ENCODE measurements at regions not wholly inside any gene's neighbourhood (a gene's known extent, or its start where the extent isn't known, plus 50 kb on each side); places are given as distances from the start of the nearest gene placed in this dataset.
"Not testable (repeated sequence)": the region's sequence is repeated elsewhere in the genome, so short reads cannot be mapped to it uniquely, and the experiment has no call there.

GRCh38 chr6:97347111-97347510 is 64.1 kb upstream of the MMS22L start:
- ATAC-seq: no peak

- ATAC-seq: no peak
Observed at GRCh38 chr6:97361286-97361685, 78.3 kb upstream of the MMS22L start.

- no peak for ATAC-seq
Observed at GRCh38 chr6:97364327-97364726, 81.3 kb upstream of the MMS22L start.

- not testable (repeated sequence) for ATAC-seq
Observed at GRCh38 chr6:97382071-97382470, 99.1 kb upstream of the MMS22L start.

GRCh38 chr6:97392735-97393134 is 109.7 kb upstream of the MMS22L start:
- no peak for ATAC-seq

- peak; percentile 87 for ATAC-seq
Observed at GRCh38 chr6:97394160-97394748, 111.2 kb upstream of the MMS22L start.

- no peak for ATAC-seq
Observed at GRCh38 chr6:97396880-97397279, 113.9 kb upstream of the MMS22L start.

- ATAC-seq: no peak
Observed at GRCh38 chr6:97399208-97399607, 116.2 kb upstream of the MMS22L start.

GRCh38 chr6:97401533-97401932 is 118.5 kb upstream of the MMS22L start:
- no peak for ATAC-seq

GRCh38 chr6:97405818-97406409 is 122.9 kb upstream of the MMS22L start:
- ATAC-seq: no peak

GRCh38 chr6:97406633-97407032 is 123.6 kb upstream of the MMS22L start:
- no peak for ATAC-seq

- ATAC-seq: no peak
Observed at GRCh38 chr6:97411610-97412009, 128.6 kb upstream of the MMS22L start.

GRCh38 chr6:97412511-97412910 is 129.5 kb upstream of the MMS22L start:
- no peak for ATAC-seq

- no peak for ATAC-seq
Observed at GRCh38 chr6:97422171-97422570, 139.2 kb upstream of the MMS22L start.

- no peak for ATAC-seq
Observed at GRCh38 chr6:97423190-97423589, 140.2 kb upstream of the MMS22L start.

GRCh38 chr6:97427648-97428047 is 144.6 kb upstream of the MMS22L start:
- ATAC-seq: no peak

- ATAC-seq: no peak
Observed at GRCh38 chr6:97437087-97437486, 154.1 kb upstream of the MMS22L start.

GRCh38 chr6:97438011-97438671 is 155.1 kb upstream of the MMS22L start:
- ATAC-seq: no peak

GRCh38 chr6:97440590-97441176 is 157.7 kb upstream of the MMS22L start:
- no peak for ATAC-seq

- no peak for ATAC-seq
Observed at GRCh38 chr6:97443408-97444080, 160.5 kb upstream of the MMS22L start.

- no peak for ATAC-seq
Observed at GRCh38 chr6:97445407-97445806, 162.4 kb upstream of the MMS22L start.

- no peak for ATAC-seq
Observed at GRCh38 chr6:97449444-97449966, 166.5 kb upstream of the MMS22L start.

GRCh38 chr6:97450087-97450486 is 167.1 kb upstream of the MMS22L start:
- no peak for ATAC-seq
